A673 (cell line): ENCODE measurements at regions not wholly inside any gene's neighbourhood (a gene's known extent, or its start where the extent isn't known, plus 50 kb on each side); places are given as distances from the start of the nearest gene placed in this dataset.

ENCODE experiments used
- EZH2 ChIP-seq: fragments of 200-600 bp; sonication (generic); IDR thresholded peaks from 2 replicates; pipeline ENCODE4 v1.6.1; 2017; ENCODE audit warnings: borderline replicate concordance, low read depth, mild to moderate bottlenecking, mixed read lengths, antibody characterized with exemption, low read length; ENCODE audit not compliant: poor library complexity, severe bottlenecking
- TF ChIP-seq, protein P1 (sequence below): fragments of 300-800, 200-600 bp; sonication (generic); conservative IDR thresholded peaks from 2 replicates; pipeline ENCODE4 v1.5.1; 2017; ENCODE audit warnings: low read depth, mild to moderate bottlenecking, antibody characterized with exemption, low read length, moderate library complexity, mixed read lengths

DNA sequence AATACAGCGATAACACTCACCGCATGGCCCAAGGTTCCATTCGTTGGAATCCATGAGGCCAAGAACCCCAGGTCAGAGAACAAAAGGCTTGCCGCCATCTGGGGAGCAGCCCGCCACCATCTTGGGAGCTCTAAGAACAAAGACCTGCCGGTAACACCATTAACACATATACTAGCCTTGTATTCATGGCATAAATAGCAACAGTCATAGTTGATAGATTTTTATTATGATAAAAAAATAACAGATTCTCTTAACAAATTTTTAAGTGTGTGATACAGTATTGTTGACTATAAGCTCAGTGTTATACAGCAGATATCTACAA is 309.4 kb downstream of the GLUD2 start:
- TF ChIP-seq, protein P1, sequence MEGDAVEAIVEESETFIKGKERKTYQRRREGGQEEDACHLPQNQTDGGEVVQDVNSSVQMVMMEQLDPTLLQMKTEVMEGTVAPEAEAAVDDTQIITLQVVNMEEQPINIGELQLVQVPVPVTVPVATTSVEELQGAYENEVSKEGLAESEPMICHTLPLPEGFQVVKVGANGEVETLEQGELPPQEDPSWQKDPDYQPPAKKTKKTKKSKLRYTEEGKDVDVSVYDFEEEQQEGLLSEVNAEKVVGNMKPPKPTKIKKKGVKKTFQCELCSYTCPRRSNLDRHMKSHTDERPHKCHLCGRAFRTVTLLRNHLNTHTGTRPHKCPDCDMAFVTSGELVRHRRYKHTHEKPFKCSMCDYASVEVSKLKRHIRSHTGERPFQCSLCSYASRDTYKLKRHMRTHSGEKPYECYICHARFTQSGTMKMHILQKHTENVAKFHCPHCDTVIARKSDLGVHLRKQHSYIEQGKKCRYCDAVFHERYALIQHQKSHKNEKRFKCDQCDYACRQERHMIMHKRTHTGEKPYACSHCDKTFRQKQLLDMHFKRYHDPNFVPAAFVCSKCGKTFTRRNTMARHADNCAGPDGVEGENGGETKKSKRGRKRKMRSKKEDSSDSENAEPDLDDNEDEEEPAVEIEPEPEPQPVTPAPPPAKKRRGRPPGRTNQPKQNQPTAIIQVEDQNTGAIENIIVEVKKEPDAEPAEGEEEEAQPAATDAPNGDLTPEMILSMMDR, result no peak
- TF ChIP-seq EZH2, result no peak
